B cell (primary cell): ENCODE measurements at regions not wholly inside any gene's neighbourhood (a gene's known extent, or its start where the extent isn't known, plus 50 kb on each side); places are given as distances from the start of the nearest gene placed in this dataset.

Experiments used
- ATAC-seq: fragments of 200-7000 bp; cut with Tn5 transposase; one replicate; pipeline ENCODE4 v1.10.0; 2021; ENCODE audit warnings: low read depth, mild to moderate bottlenecking, moderate number of reproducible peaks, moderate library complexity
- CTCF ChIA-PET: fragments of 350-600 bp; sonication (Branson Sonifier 250); formaldehyde crosslinking; loops from one replicate; lab custom pipeline; 2021; ENCODE audit warnings: antibody characterized with exemption, inconsistent platforms; lab: Charles Lee
- POLR2A ChIA-PET: fragments of 350-600 bp; sonication (Branson Sonifier 250); formaldehyde crosslinking; loops from one replicate; lab custom pipeline; 2021; ENCODE audit warnings: antibody characterized with exemption; lab: Charles Lee
- DNase-seq: peaks from one replicate; pipeline ENCODE4 v3.0.0; 2013
- H2AFZ ChIP-seq: 2 replicates; pipeline ENCODE4 v1.6.1; 2012; ENCODE audit warnings: mild to moderate bottlenecking, low read depth, low read length; ENCODE audit not compliant: insufficient read depth, poor library complexity, severe bottlenecking
- H3K27ac ChIP-seq, 2 donors: 1 replicate in 1 of 2; 2 replicates in 1 of 2; pipeline ENCODE4 v1.5.1; 2012 to 2013; ENCODE audit warnings: low read length in 2 of 2, mild to moderate bottlenecking in 2 of 2, moderate library complexity in 1 of 2
- H3K27me3 ChIP-seq, 4 experiments: fragments of 200-600 bp in 1 of 4; sonication (generic) in 1 of 4; replicated peaks in 1 of 4; 1 replicate in 2 of 4; 2 replicates in 2 of 4; pipeline versions ENCODE4 v1.6.1 to v1.7.0; 2013 to 2016; ENCODE audit warnings: low read length in 3 of 4, mild to moderate bottlenecking in 2 of 4, mixed read lengths in 1 of 4, moderate library complexity in 1 of 4; ENCODE audit not compliant: insufficient read depth in 4 of 4, control insufficient read depth in 3 of 4; ENCODE audit errors: control extremely low read depth in 1 of 4
- H3K36me3 ChIP-seq, 2 experiments: replicated peaks in 1 of 2; 1 replicate in 1 of 2; 2 replicates in 1 of 2; pipeline versions ENCODE4 v1.6.1 to v1.7.1; 2013; ENCODE audit warnings: low read length in 1 of 2; ENCODE audit not compliant: insufficient read depth in 2 of 2, control insufficient read depth in 1 of 2; ENCODE audit errors: control extremely low read depth in 1 of 2, extremely low read depth in 1 of 2
- H3K4me1 ChIP-seq, 2 donors: fragments of 200-600 bp in 1 of 2; sonication (generic) in 1 of 2; 1 replicate in 1 of 2; 2 replicates in 1 of 2; pipeline versions ENCODE4 v1.5.1 to v1.6.1; 2013 to 2017; ENCODE audit warnings: low read length in 2 of 2; ENCODE audit not compliant: control insufficient read depth in 2 of 2, insufficient read depth in 2 of 2
- H3K4me2 ChIP-seq: replicated peaks from 2 replicates; pipeline ENCODE3; 2012; ENCODE audit warnings: mild to moderate bottlenecking, low read depth, low read length; ENCODE audit not compliant: poor library complexity, severe bottlenecking
- H3K4me3 ChIP-seq, 5 experiments: fragments of 200-600 bp in 1 of 5; sonication (generic) in 1 of 5; 1 replicate in 3 of 5; 2 replicates in 2 of 5; pipeline versions ENCODE4 v1.5.1 to v1.7.0; 2011 to 2016; ENCODE audit warnings: low read length in 4 of 5, mild to moderate bottlenecking in 4 of 5, low read depth in 2 of 5, control low read depth in 1 of 5, moderate library complexity in 1 of 5; ENCODE audit not compliant: insufficient read depth in 1 of 5; ENCODE audit errors: control extremely low read depth in 1 of 5, extremely low read depth in 1 of 5
- H3K79me2 ChIP-seq: fragments of 200-600 bp; sonication (generic); one replicate; pipeline ENCODE4 v1.6.0; 2016; ENCODE audit warnings: low read length; ENCODE audit not compliant: control insufficient read depth, insufficient read depth
- H3K9ac ChIP-seq: fragments of 200-600 bp; sonication (generic); 2 replicates; pipeline ENCODE4 v1.6.1; 2017; ENCODE audit warnings: mild to moderate bottlenecking, low read length, moderate library complexity
- H3K9me3 ChIP-seq, 3 donors: one replicate each; pipeline versions ENCODE4 v1.6.1 to v1.7.1; 2013; ENCODE audit warnings: low read length in 2 of 3; ENCODE audit not compliant: control insufficient read depth in 2 of 3, insufficient read depth in 1 of 3; ENCODE audit errors: control extremely low read depth in 1 of 3
- H4K20me1 ChIP-seq: 2 replicates; pipeline ENCODE4 v1.6.0; 2012; ENCODE audit warnings: mild to moderate bottlenecking, low read length; ENCODE audit not compliant: insufficient read depth, control insufficient read depth, poor library complexity, severe bottlenecking
- H3K27ac Mint-ChIP-seq: one replicate; pipeline ENCODE4 v1.8.0; 2021; ENCODE audit warnings: mixed read lengths
- H3K27me3 Mint-ChIP-seq: one replicate; pipeline ENCODE4 v1.8.0; 2021; ENCODE audit warnings: mixed read lengths
- H3K4me1 Mint-ChIP-seq: one replicate; pipeline ENCODE4 v1.8.0; 2021; ENCODE audit warnings: mixed read lengths
- H3K4me3 Mint-ChIP-seq: one replicate; pipeline ENCODE4 v1.8.0; 2021; ENCODE audit warnings: mixed read lengths
- H3K9me3 Mint-ChIP-seq: one replicate; pipeline ENCODE4 v1.8.0; 2022; ENCODE audit warnings: mixed read lengths; ENCODE audit not compliant: insufficient read depth
- EZH2 ChIP-seq: IDR thresholded peaks from 2 replicates; pipeline ENCODE4 v1.6.1; 2012; ENCODE audit warnings: borderline replicate concordance, low read depth, mild to moderate bottlenecking, moderate library complexity, low read length; ENCODE audit not compliant: insufficient read depth, poor library complexity, severe bottlenecking
- WGBS: methylation state at CpG from one replicate; pipeline ENCODE4 v1.1.5; 2013; ENCODE audit warnings: missing lambda C conversion rate; ENCODE audit not compliant: insufficient coverage; 5-methylcytosine and 5-hydroxymethylcytosine counted together
- intact Hi-C: fragments of 100-400 bp; cut with micrococcal nuclease; formaldehyde crosslinking; loops from one replicate; pipeline ENCODE4 v1.10.0; 2022
- TF ChIP-seq, protein P1 (sequence below): fragments of 200-600 bp; IDR thresholded peaks from one replicate; pipeline ENCODE4 v1.8.0; 2022; ENCODE audit warnings: antibody characterized with exemption, mild to moderate bottlenecking

DNA sequence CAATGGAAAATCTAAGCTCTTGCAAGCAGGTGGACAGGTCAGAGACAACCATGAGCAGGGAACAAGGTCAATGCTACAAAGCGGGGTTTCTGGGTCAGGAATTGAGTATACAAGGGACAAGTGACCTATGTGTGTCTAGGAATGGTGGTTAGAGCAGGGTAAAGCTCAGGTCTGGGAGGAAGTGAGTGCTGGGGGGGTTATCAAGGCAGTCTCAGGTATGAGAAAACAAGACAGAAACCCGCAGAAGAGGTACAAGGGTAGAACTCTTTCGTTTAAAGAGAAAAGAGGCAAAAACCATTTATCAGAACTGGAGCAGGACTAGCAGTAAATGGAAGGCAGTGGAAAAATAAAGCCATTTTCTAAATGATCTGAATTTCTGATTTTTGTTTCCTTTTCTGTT, 298.4 kb downstream of the ALDH8A1 start:
- no peaks in the 10 kb centered on the region for H3K36me3 ChIP-seq
- no peak overlapping the region for H3K9ac ChIP-seq
- Mint-ChIP-seq H3K9me3 (no peaks in the 10 kb centered on the region), H3K4me3 (no peak overlapping the region), H3K4me1 (no peaks in the 10 kb centered on the region), H3K27me3 (peaks cover 11% of the 10 kb centered on the region), H3K27ac (no peak overlapping the region)
- CTCF ChIA-PET: interaction anchor here (0.5 to 1.2 kb wide), 3 partner anchors 11 to 588 kb away, joined by 3 read pairs; no protein-coding TSS in a partner anchor
- POLR2A ChIA-PET: no interaction called here
- no peaks in the 10 kb centered on the region for H4K20me1 ChIP-seq
- H3K4me3 ChIP-seq: no peak overlapping the region
- no peaks in the 10 kb centered on the region for H3K9me3 ChIP-seq
- H3K79me2 ChIP-seq: no peaks in the 10 kb centered on the region
- H2AFZ ChIP-seq: no peak overlapping the region
- TF ChIP-seq, protein P1, sequence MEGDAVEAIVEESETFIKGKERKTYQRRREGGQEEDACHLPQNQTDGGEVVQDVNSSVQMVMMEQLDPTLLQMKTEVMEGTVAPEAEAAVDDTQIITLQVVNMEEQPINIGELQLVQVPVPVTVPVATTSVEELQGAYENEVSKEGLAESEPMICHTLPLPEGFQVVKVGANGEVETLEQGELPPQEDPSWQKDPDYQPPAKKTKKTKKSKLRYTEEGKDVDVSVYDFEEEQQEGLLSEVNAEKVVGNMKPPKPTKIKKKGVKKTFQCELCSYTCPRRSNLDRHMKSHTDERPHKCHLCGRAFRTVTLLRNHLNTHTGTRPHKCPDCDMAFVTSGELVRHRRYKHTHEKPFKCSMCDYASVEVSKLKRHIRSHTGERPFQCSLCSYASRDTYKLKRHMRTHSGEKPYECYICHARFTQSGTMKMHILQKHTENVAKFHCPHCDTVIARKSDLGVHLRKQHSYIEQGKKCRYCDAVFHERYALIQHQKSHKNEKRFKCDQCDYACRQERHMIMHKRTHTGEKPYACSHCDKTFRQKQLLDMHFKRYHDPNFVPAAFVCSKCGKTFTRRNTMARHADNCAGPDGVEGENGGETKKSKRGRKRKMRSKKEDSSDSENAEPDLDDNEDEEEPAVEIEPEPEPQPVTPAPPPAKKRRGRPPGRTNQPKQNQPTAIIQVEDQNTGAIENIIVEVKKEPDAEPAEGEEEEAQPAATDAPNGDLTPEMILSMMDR: no peak
- no peak for TF ChIP-seq EZH2
- DNase-seq (no peak), ATAC-seq (no peak)
- 90% methylated on average over 3 of the region's 3 CpGs for WGBS
- H3K27me3 ChIP-seq: no peaks in the 10 kb centered on the region
- intact Hi-C loops: no loop called here
- no peaks in the 10 kb centered on the region for H3K4me1 ChIP-seq
- no peak overlapping the region for H3K27ac ChIP-seq
- no peak overlapping the region for H3K4me2 ChIP-seq

DNA sequence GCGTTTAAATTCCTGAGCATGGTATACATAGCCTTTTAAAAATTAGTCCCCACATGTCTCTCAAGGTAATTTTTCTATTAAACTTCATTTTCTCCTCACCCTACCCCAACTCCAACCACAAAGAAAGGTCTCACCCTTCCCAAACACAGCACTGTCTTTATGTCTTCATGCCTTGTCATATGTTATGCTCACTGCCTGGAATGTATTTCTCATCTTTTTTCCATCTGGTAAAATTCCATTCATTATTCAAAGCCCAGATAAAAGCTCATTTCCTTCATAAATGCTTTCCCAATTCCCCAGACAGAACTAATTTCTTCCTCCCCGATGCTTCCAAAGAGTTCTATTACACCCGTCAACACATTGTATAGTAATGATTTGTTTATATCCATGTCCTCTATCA, 302.0 kb downstream of the ALDH8A1 start:
- Mint-ChIP-seq H3K27me3 (peaks cover 11% of the 10 kb centered on the region), H3K9me3 (no peaks in the 10 kb centered on the region), H3K4me3 (no peak overlapping the region), H3K27ac (no peak overlapping the region), H3K4me1 (no peaks in the 10 kb centered on the region)
- H3K27ac ChIP-seq: no peak overlapping the region
- no peak overlapping the region for H3K4me3 ChIP-seq
- H3K9me3 ChIP-seq: no peaks in the 10 kb centered on the region
- no peak overlapping the region for H3K9ac ChIP-seq
- H3K36me3 ChIP-seq: no peaks in the 10 kb centered on the region
- CTCF ChIA-PET: no interaction called here
- TF ChIP-seq, protein P1: no peak
- no peak for TF ChIP-seq EZH2
- WGBS: 100% methylated on average over 1 of the region's 3 CpGs
- no peaks in the 10 kb centered on the region for H3K4me1 ChIP-seq
- no peak overlapping the region for H2AFZ ChIP-seq
- no peak for DNase-seq
- POLR2A ChIA-PET: no interaction called here
- no peak overlapping the region for H3K4me2 ChIP-seq
- ATAC-seq: no peak
- intact Hi-C loops: no loop called here
- H3K27me3 ChIP-seq: no peaks in the 10 kb centered on the region
- no peaks in the 10 kb centered on the region for H4K20me1 ChIP-seq
- no peaks in the 10 kb centered on the region for H3K79me2 ChIP-seq
